GM21360 (cell line): ENCODE measurements at regions not wholly inside any gene's neighbourhood (a gene's known extent, or its start where the extent isn't known, plus 50 kb on each side); places are given as distances from the start of the nearest gene placed in this dataset.
"Not testable (repeated sequence)": the region's sequence is repeated elsewhere in the genome, so short reads cannot be mapped to it uniquely, and the experiment has no call there.

ENCODE experiments used
- ATAC-seq: cut with Tn5 transposase; IDR thresholded peaks from one replicate; pipeline ENCODE4 v1.9.1; 2021; ENCODE audit warnings: mild to moderate bottlenecking, moderate library complexity; ENCODE audit not compliant: unreplicated experiment

DNA sequence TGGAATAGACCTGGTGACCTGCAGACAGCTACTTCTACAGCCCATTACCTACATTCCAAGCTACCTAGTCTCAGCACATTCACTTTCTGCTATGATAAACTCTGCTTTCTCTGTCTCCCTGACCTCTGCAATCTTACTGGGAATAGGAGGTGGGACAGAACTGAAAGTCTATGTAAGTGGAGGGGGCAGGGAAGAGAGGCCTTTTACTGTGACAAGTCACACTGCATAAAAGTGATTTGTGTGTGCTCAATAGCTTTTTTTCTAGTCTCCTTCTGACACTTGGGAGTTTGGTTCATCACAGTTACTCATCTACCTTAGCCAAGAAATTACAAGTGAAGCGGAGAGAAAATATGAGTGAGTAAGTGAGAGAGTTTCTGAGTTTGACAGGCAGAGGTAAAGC, 322.4 kb downstream of the OLFM4 start:
- ATAC-seq: no peak

DNA sequence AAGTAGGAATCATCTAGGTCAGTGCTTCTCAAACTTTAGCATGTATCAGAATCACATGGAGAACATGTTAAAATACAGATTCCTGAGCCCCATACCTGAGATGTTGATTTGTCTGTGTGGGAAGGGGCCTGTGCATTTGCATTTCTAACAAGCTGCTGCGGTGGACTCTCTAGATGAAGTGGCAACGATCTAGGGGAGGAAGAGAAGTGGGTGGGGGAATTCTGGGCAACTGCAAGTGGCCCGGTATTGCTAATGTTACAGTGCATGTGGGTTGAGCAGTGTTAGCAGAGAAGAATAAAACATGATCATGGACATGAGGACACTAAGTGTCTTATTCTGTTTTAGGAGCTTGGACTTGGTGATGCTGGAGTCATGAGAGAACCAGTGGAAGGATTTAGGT, 329.0 kb downstream of the OLFM4 start:
- peak; percentile 74 for ATAC-seq

DNA sequence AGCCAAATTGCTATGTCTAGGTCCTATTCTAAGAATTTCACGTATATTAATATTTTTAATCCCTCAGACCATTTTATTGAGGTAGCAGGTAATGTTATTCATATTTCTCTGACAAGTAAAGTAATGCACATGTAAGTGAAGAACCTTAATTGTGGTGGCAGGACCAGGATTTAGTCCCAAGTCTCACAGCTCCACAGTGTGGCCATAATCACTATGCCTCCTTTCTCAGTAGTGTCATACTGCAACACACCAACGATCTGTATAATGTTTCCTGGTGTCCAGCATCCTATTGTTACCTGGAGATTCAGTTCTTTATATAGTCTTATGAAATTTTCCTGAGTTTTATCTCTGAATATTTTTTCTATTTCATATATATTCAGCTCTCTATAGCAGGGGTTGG, 340.3 kb downstream of the OLFM4 start:
- ATAC-seq: no peak

DNA sequence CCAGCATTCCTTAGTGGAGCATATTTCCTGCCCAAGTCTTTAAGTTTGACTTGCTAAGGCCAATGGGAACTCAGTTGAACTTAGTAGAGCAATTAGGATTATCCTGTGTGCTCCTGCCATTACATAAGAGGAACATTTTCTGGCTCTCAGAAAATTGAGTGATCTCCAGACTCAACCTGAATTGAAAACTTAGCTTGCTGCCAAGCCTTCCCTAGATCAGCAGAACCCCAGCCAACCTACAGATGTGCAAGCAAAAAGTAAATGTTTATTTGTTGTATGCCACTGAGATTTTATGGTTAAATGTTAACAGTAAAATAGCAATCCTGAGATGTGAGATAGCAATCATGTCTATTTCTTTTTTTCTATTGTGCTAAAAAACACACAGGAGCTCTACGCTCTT, 350.9 kb downstream of the OLFM4 start:
- no peak for ATAC-seq

DNA sequence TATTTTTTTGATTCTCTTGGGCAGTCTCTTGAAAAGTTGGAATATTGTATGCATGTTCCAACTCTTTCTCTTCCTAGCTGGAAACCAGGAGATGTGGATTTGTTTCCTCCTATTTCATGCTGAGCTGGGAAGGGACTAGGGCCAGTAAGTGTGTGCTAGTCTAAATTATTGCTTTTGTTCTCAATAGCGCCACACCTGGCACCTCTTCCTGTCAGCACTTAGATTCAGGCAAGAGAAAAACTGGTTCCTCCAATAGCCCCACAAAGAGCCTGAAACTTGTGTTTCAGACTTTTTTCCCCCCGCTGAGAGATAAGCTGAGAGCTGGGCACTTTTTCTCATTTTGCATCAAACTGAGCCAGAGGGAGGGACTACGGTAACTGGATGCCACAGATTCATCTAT, 353.4 kb downstream of the OLFM4 start:
- no peak for ATAC-seq

DNA sequence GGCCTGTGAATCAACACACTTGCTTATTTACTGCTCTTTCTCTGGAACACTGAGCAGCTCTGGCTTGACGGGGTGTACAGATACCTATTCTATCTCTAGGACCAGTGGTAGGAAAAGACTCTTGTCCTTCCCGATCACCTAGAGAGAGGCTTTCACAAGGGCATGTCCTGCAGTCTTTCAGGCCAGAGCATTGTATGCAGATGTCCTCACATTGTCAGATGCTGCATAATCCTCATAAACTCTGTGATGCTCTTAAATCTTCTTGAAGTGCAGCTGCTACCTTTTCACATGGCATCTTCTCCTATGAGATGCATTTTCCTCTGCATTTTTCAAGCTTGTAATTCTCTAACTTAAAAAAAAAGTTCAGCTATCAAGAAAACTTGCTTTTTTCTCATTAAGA, 369.4 kb downstream of the OLFM4 start:
- ATAC-seq: no peak

DNA sequence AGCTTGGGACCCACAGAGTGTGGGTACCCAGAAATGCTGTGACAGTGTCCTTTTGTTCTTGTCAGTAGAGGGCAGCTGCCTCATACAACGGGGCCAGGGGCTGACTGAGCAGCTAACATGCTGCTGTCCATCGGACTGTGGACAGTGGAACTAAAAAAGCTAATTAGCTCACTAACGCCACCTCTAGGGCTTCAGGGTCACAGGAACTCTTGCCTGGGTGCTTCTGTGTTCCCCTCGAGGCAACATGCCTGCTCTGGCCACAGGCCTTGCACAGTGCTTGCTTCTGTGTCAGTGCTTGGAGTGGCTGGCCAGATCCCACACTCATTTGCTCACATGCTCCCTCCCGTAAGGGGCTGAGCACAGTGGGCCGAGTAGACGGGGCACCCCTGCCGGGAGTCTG, 377.0 kb downstream of the OLFM4 start:
- ATAC-seq: no peak

DNA sequence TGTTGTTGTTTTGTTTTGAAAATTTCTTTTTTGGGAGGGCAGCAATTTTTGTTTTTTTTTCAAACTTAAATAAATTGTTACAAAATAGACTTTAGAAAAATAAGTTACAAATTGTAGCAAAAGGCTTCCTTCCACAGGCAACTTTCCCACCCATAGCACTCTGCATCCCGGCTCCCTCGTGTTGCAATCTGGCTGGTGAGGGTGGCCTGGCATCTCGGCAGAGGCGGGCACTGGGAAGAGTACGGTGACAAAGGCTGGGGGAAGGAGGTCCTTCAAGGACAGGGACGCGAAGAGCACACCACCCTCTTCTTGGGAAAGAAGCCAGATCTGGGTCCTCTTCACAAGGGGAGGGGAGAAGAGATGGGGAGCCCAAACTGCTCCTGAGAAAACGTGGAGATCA, 379.7 kb downstream of the OLFM4 start:
- ATAC-seq: no peak

DNA sequence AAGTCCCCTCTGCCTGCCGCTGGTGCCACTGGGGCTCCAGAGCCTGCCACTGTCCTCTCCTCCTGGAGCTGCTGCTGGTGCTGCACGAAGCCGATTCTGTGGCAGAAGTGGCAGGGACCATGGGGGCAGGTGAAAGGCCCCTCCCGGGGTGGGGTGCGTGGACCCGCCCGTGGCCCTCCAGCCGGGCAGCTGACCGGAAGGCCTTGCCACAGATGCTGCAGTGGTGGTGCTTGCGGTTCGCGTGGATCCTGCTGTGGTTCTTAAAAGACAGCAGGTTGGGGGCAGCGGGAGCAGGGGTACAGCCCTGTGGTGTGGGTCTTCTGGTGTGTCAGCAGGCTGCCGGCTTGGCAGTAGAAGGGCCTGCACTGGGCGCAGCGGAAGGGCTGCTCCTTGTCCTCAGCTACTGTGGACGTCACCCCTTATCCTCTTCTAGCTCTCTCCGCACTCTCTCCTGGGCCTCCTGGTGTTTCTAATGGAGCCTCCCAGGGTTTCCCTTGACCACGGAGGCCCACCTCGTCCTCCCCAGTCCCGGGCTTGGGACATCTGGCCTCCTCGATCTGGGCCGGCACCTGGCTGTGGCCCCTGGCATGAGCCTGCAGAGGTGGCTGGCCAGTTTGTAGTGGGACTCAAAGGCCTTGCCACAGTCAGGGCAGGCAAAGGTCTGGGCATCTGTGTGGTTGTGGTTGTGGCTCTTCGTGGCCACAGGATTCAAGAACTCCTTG, 380.4 kb downstream of the OLFM4 start:
- no peak for ATAC-seq

DNA sequence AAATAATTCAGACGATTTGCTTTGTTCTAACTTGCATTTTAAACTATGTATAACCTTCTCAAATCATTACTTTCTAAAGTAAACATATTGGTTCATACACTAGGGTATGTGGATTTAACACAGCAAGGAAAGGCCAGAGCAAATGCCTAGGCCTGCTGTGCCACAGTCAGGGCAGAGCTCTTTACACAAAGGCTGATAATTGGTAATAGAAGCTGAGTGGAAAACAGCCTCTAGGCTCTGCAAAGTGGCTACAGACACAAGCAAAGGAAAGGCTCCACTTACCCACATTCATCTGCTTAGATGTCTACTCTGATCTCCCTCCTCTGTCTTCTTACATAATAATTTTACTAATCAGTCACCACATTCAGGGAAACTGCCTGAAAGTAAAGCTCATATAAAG, 382.9 kb downstream of the OLFM4 start:
- no peak for ATAC-seq

DNA sequence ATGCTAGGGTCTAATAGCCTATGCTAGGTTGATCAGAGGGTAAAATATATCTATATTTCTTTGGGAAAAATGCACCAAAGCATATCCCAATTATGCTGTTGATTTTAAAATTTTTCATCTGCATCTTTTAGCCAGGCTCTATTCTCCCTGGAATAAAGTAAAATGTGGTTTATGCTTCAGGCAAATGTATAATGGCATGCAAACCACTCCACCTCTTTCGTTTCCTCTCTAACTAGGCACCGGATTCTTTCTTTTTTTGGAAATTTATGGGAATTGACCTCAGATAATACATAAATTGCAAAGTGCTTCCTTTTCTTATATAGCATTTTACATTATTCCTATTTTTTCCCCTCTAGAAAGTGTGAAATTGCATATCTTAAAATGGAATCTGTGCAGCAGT, 386.5 kb downstream of the OLFM4 start:
- ATAC-seq: no peak

DNA sequence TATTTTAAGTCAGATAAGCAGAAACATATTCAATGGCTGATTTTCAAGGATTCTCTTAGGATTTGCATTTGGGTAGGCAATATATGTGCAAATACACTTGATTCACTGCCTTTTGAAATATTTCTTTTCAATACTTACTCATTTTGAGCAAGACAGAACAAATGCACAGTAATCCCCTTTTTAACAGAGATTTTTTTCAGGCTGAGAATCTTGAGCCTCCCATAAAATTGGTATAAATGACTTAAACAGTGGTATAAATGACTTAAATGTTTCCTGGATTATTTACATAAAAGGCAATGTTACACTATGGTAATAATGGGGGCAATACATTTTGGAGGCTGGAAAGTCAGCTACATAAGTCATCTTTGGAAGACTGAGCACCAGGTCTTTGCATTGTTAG, 389.0 kb downstream of the OLFM4 start:
- ATAC-seq: no peak

DNA sequence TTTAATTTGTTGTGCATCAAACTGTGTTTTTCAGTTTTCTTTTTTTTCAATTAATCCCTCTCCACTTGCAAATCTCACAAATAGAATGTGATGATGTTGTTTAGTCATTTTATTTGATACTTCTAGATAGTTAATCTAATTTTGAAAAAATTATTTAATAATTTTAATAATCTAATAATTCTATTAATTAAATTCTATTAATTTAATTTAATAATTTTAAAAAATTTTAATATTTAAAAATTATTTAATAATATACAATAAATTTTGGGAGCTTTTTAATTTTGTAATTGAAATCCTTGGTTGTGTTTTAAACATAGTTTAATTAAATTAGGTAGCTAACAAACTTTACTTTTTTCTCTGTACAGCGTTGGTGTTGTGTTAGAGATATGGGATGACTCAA, 393.8 kb downstream of the OLFM4 start:
- ATAC-seq: no peak

DNA sequence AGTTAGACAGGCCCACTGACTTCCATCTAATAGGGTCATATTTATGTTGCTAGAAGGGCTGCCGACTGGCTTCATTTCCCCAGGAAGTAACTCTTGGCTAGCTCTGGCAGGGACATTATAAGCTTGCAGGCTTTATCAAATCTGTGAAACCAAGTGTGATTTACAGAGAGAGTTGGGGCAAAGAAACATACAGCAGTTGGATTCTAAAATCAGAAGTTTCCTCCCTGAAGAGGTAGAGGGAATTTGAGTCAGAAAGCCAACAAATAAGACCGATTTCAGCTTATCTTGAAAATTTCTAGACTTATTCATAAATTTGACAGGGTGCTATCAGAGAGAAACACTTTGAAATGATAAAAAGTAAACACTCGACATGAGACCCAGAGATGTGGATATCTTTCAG, 407.8 kb downstream of the OLFM4 start:
- ATAC-seq: no peak

DNA sequence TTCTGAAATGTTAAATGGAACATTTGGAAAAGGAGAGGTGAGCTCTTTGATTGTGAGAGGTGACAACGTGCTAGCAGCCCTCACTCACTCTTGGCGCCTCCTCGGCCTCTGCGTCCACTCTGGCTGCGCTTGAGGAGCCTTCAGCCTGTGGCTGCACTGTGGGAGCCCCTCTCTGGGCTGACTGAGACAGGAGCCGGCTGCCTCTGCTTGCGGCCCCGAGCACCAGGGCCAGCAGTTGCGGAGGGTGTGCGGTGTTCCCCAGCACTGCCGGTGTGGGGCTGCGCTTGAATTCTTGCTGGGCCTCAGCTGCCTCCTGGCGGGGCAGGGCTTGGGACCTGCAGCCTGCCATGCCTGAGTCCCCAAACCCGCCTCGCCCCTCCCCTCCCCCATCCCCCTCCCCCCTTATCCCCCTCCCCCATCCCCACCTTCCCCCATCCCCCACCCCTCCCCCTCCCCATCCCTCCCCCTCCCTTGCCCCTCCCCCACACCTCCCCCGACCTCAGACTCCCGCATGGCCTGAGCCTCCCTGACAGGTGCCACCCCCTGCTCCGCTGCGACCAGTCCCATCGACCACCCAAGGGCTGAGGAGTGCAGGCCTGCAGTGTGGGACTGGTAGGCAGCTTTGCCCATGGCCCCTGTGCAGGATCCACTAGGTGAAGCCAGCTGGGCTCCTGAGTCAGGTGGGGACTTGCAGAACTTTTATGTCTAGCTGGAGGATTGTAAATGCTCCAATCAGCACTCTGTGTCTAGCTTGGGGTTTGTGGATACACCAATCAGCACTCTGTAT, 411.0 kb downstream of the OLFM4 start:
- ATAC-seq: no peak

DNA sequence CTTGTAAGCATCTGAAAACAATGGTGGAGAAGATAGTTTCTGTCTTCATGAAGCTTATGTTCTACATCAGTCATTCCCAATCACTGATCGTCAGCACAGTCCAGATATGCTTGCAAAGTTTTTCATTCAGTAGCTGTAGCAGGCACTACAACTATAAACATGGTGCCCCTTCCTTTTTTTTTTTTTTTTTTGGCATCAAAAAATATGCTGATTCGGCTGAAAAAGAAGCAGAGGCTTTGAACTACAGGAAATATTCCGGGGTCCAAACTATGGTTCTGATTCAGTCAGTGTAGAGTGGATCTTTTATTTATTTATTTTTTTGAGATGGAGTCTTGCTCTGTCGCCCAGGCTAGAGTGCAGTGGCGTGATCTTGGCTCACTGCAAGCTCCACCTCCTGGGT, 414.4 kb downstream of the OLFM4 start:
- ATAC-seq: no peak

DNA sequence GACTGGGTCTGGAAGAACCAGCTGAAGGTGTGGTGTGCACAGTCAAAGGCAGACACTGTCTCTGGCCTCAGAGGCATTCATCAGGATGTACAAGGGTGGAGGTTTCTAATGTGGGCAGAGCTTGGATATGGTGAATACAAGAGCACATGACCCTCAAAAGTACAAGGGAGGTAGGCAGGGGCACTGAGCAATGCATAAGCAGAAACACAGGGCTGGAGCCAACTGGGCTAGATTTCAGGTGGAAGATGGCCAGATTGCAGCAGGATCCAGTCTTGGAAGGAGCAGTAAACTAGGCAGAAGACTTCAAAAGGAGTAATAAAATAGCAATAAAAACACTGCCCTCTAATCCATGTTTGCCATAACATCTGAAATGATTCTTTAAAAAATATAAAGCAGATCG, 417.1 kb downstream of the OLFM4 start:
- ATAC-seq: no peak

DNA sequence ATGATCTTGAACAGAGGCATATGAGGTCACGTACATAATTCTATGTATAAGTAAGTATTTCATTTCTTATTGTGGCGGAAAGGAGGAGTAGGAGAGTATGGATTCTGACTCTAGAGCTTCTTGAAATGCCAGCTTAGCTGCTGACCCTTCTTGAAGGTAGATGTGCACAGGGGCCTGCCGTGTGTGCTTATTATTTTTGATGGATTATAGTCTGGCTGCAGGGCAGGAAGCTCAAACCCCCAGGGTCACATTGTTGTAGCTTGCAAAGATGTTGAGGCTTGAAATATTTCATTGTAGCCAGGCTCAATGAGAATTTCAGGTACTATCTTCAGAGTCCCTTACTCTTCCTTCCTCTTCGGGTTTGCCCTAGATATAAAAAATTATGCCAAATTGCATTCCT, 418.8 kb downstream of the OLFM4 start:
- no peak for ATAC-seq

DNA sequence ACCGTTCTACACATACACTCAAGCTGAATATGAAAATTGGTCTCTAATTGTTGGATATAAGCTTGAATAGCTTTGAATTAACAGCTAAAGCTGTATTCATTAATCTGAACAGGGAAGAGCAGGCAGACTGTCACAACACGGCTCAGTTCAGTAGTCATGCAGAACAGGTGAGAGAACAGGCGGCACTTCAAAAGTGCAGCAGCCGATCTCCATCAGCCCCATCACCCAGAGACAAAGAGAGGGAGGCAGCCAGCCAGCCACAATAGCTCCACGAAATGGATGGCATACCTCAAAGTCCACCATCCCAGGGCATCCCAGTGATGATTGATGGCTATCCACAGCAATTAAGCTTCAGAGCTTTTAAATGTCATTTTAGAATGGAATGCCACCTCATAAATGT, 419.2 kb downstream of the OLFM4 start:
- ATAC-seq: no peak

DNA sequence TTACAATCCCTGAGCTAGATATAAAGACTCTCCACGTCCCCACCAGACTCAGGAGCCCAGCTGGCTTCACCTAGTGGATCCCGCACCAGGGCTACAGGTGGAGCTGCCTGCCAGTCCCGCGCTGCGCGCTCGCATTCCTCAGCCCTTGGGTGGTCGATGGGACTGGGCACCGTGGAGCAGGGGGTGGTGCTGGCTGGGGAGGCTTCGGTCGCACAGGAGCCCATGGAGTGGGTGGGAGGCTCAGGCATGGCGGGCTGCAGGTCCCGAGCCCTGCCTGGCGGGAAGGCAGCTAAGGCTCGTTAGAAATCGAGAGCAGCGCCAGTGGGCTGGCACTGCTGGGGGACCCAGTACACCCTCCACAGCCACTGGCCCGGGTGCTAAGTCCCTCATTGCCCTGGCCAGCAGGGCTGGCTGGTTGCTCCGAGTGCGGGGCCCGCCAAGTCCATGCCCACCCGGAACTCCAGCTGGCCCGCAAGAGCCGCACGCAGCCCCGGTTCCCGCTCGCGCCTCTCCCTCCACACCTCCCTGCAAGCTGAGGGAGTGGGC, 423.7 kb downstream of the OLFM4 start:
- ATAC-seq: not testable (repeated sequence)

DNA sequence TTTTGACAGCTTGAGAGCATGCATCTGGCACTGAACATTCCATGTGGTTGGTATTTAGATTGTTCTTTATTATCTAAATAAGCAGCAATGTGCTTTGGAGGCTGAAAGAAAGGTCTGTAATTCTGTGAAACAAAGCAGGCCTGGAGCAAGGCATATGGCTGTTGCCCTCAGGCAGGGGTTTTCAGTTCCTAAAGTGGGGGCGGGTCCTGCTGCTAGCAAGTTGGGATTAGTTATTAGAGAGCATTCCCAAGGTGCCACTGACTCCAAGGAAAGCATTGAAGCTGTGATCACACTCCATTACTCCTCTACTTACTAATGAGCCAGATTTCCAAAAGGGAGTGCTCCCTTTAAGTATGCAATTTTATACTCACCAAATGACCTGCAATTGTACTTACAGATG, 432.2 kb downstream of the OLFM4 start:
- no peak for ATAC-seq

DNA sequence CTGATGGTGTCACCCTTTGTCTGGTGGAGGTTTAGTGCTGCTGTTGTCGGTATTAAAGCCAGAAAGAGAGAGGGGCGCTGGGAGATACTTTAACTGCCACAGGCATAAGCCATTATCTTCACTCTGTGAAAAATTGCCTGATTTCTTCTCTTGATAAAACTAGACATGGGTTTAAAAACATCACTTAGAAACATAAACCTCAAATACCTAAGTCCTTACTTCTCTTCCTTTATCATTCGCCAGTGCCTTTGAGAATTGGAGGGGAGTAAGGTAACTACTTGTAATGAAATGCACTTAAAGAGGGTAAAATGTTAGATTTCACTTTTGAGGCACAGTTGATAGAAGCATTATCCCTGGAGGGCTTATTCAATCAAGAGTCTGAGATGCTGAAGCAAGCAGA, 434.5 kb downstream of the OLFM4 start:
- ATAC-seq: no peak
